ENCODE measurements at regions not wholly inside any gene's neighbourhood (a gene's known extent, or its start where the extent isn't known, plus 50 kb on each side); places are given as distances from the start of the nearest gene placed in this dataset.

DNA sequence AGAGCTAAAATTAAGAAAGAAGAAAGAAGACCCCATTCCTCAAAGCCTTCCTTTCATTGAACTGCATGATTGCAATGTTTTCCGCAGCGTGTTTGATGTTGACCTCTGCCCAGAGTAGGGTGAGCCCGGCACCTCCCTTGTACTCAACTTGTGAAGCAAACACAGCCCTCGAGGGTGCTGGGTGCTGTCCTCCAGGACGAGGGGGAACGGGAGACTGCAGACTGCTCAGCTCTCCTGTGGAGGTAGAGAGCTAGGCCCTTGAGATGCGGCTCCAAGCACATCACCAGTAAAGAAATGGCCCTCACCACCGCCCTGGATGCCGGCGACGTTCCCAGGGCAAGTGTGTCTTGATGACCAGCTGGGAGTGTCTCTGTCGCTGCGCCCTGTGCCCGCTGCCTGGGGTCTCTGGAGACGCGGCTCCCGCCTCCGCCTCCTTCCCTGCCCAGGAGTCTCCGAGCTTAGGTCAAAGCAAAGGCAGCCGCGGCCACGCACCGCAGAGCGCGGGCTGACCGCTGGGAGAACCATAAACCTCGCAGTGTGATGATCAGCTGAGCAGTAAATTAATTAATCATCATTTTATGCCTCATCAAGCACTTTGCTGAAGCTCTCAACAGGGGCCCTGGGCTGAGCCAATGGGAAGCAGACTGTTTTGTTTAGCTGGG lies 108.7 kb downstream of the IRX2 start:
- no peak overlapping the region for H3K4me3 ChIP-seq (ENCODE audit: insufficient read depth, low read length, poor library complexity, severe bottlenecking)
- no peak for TF ChIP-seq EZH2phosphoT487 (conservative IDR thresholded peaks at IDR 0.05; ENCODE audit: low read length)
- TF ChIP-seq, protein P1, sequence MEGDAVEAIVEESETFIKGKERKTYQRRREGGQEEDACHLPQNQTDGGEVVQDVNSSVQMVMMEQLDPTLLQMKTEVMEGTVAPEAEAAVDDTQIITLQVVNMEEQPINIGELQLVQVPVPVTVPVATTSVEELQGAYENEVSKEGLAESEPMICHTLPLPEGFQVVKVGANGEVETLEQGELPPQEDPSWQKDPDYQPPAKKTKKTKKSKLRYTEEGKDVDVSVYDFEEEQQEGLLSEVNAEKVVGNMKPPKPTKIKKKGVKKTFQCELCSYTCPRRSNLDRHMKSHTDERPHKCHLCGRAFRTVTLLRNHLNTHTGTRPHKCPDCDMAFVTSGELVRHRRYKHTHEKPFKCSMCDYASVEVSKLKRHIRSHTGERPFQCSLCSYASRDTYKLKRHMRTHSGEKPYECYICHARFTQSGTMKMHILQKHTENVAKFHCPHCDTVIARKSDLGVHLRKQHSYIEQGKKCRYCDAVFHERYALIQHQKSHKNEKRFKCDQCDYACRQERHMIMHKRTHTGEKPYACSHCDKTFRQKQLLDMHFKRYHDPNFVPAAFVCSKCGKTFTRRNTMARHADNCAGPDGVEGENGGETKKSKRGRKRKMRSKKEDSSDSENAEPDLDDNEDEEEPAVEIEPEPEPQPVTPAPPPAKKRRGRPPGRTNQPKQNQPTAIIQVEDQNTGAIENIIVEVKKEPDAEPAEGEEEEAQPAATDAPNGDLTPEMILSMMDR (IDR thresholded peaks at IDR 0.05; ENCODE audit: insufficient read depth, low read length, poor library complexity, severe bottlenecking), result no peak
- no peaks in the 10 kb centered on the region for H3K27me3 ChIP-seq (ENCODE audit: low read length)
- no peaks in the 10 kb centered on the region for H3K9me2 ChIP-seq (replicated peaks; ENCODE audit: insufficient read depth, low read length)
- H3K9ac ChIP-seq (ENCODE audit: low read length), result no peak overlapping the region
- H3K4me2 ChIP-seq (ENCODE audit: low read depth, low read length, poor library complexity, severe bottlenecking), result no peak overlapping the region
- no peaks in the 10 kb centered on the region for H3K36me3 ChIP-seq (ENCODE audit: low read length)
- no peaks in the 10 kb centered on the region for H3K79me2 ChIP-seq (ENCODE audit: insufficient read depth, low read length)
- H3K27ac ChIP-seq (ENCODE audit: low read depth, low read length), result no peak overlapping the region
- H3K9me3 ChIP-seq (ENCODE audit: insufficient read depth, low read length), result no peaks in the 10 kb centered on the region
- no peaks in the 10 kb centered on the region for H4K20me1 ChIP-seq (ENCODE audit: low read depth, low read length)
- H3F3A ChIP-seq (ENCODE audit: insufficient read depth), result no peaks in the 10 kb centered on the region
- H2AFZ ChIP-seq (ENCODE audit: low read depth, low read length, severe bottlenecking), result no peak overlapping the region

DNA sequence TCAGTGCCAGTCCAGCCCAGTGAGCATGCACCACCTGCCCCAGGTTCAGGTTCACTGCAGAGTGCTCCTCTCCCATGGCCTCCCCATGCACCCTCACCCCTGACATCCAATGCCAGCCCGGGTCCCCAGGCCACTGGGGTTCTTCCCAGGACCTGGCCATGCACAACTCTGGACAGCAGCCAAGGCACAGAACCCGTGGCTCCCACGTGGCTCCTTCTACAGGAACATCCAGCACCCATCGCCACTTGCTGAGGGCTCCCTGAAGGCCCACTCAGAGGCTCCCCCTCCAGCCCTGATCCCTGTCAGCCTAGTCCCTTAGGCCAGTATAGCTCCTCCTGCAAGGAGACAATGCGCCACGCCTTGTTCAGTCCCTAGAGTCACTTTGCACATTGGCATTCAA lies 110.8 kb downstream of the IRX2 start:
- Histone ChIP-seq H4K20me1 (ENCODE audit: low read depth, low read length) (no peaks in the 10 kb centered on the region), H3K27me3 (ENCODE audit: low read length) (no peaks in the 10 kb centered on the region), H3K36me3 (ENCODE audit: low read length) (no peaks in the 10 kb centered on the region), H3K27ac (ENCODE audit: low read depth, low read length) (no peak overlapping the region), H3K4me2 (ENCODE audit: low read depth, low read length, poor library complexity, severe bottlenecking) (no peak overlapping the region), H3F3A (ENCODE audit: insufficient read depth) (no peaks in the 10 kb centered on the region), H3K79me2 (ENCODE audit: insufficient read depth, low read length) (no peaks in the 10 kb centered on the region), H3K9me2 (replicated peaks; ENCODE audit: insufficient read depth, low read length) (no peaks in the 10 kb centered on the region), H3K4me3 (ENCODE audit: insufficient read depth, low read length, poor library complexity, severe bottlenecking) (no peak overlapping the region), H3K9ac (ENCODE audit: low read length) (no peak overlapping the region), H3K9me3 (ENCODE audit: insufficient read depth, low read length) (no peaks in the 10 kb centered on the region), H2AFZ (ENCODE audit: low read depth, low read length, severe bottlenecking) (no peak overlapping the region)
- TF ChIP-seq, protein P1 (IDR thresholded peaks at IDR 0.05; ENCODE audit: insufficient read depth, low read length, poor library complexity, severe bottlenecking), result no peak
- TF ChIP-seq EZH2phosphoT487 (conservative IDR thresholded peaks at IDR 0.05; ENCODE audit: low read length), result no peak

DNA sequence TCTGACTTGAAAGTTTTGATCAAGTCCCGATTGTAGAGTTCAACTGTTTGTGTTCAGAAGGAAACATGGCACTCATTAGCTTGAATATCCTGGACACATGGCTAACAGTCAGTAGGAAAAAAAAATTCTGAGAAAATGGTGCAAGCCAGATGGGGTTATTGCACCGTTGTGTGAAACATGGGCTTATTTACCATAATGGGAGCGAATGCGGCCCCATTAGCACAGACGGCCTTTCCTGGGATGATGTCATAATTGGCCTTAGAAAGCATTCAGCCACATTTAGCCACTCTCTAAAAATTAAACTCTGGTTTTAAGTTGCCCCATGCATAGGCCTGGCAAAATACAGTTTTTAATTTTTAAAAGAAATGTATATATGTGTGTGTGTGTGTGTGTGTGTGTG lies 112.1 kb downstream of the IRX2 start:
- Histone ChIP-seq H3K9ac (ENCODE audit: low read length) (no peak overlapping the region), H4K20me1 (ENCODE audit: low read depth, low read length) (no peaks in the 10 kb centered on the region), H3K4me2 (ENCODE audit: low read depth, low read length, poor library complexity, severe bottlenecking) (no peak overlapping the region), H3K36me3 (ENCODE audit: low read length) (no peaks in the 10 kb centered on the region), H3K9me3 (ENCODE audit: insufficient read depth, low read length) (no peaks in the 10 kb centered on the region), H3K9me2 (replicated peaks; ENCODE audit: insufficient read depth, low read length) (no peaks in the 10 kb centered on the region), H3K4me3 (ENCODE audit: insufficient read depth, low read length, poor library complexity, severe bottlenecking) (no peak overlapping the region), H2AFZ (ENCODE audit: low read depth, low read length, severe bottlenecking) (no peak overlapping the region), H3K27ac (ENCODE audit: low read depth, low read length) (no peak overlapping the region), H3F3A (ENCODE audit: insufficient read depth) (no peaks in the 10 kb centered on the region), H3K27me3 (ENCODE audit: low read length) (no peaks in the 10 kb centered on the region), H3K79me2 (ENCODE audit: insufficient read depth, low read length) (no peaks in the 10 kb centered on the region)
- TF ChIP-seq, protein P1 (IDR thresholded peaks at IDR 0.05; ENCODE audit: insufficient read depth, low read length, poor library complexity, severe bottlenecking), result no peak
